ENCODE measurements at regions not wholly inside any gene's neighbourhood (a gene's known extent, or its start where the extent isn't known, plus 50 kb on each side); places are given as distances from the start of the nearest gene placed in this dataset.
A peak's percentile ranks its signal among the peaks of the same experiment; 100 is the strongest.

GRCh38 chr4:122508083-122508482, 51.6 kb upstream of the IL2 start:
- DNase-seq = peak; percentile 26

Measured in central memory CD4-positive, alpha-beta T cell (primary cell).